ENCODE measurements at regions not wholly inside any gene's neighbourhood (a gene's known extent, or its start where the extent isn't known, plus 50 kb on each side); places are given as distances from the start of the nearest gene placed in this dataset.

GRCh38 chr5:39547553-39548154 lies 122.9 kb upstream of the DAB2 start:
- TF ChIP-seq CTCF (conservative IDR thresholded peaks at IDR 0.05; ENCODE audit: low read length) (peak; percentile 87), EZH2phosphoT487 (IDR thresholded peaks at IDR 0.05; ENCODE audit: borderline replicate concordance) (no peak)

Measured in Loucy (cell line).